ENCODE measurements at regions not wholly inside any gene's neighbourhood (a gene's known extent, or its start where the extent isn't known, plus 50 kb on each side); places are given as distances from the start of the nearest gene placed in this dataset.

GRCh38 chr13:34004676-34005075, 186.7 kb downstream of the RFC3 start:
- no peak for DNase-seq

- DNase-seq = no peak
Observed at GRCh38 chr13:34006011-34006410, 188.1 kb downstream of the RFC3 start.

- DNase-seq = no peak
Observed at GRCh38 chr13:34011552-34012085, 193.7 kb downstream of the RFC3 start.

- no peak for DNase-seq
Observed at GRCh38 chr13:34012382-34012781, 194.4 kb downstream of the RFC3 start.

- no peak for DNase-seq
Observed at GRCh38 chr13:34013061-34013460, 195.1 kb downstream of the RFC3 start.

- DNase-seq = no peak
Observed at GRCh38 chr13:34017231-34017630, 199.3 kb downstream of the RFC3 start.

- no peak for DNase-seq
Observed at GRCh38 chr13:34019870-34020269, 201.9 kb downstream of the RFC3 start.

GRCh38 chr13:34020388-34020787, 202.4 kb downstream of the RFC3 start:
- DNase-seq = no peak

- DNase-seq = no peak
Observed at GRCh38 chr13:34021619-34022018, 203.7 kb downstream of the RFC3 start.

- DNase-seq = no peak
Observed at GRCh38 chr13:34025746-34026145, 207.8 kb downstream of the RFC3 start.

GRCh38 chr13:34026308-34026707, 208.4 kb downstream of the RFC3 start:
- DNase-seq = no peak

GRCh38 chr13:34028496-34029442, 210.8 kb downstream of the RFC3 start:
- no peak for DNase-seq

- no peak for DNase-seq
Observed at GRCh38 chr13:34030782-34031181, 212.8 kb downstream of the RFC3 start.

GRCh38 chr13:34031610-34032009, 213.7 kb downstream of the RFC3 start:
- no peak for DNase-seq

GRCh38 chr13:34034411-34034810, 216.5 kb downstream of the RFC3 start:
- DNase-seq = no peak

- no peak for DNase-seq
Observed at GRCh38 chr13:34035178-34035577, 217.2 kb downstream of the RFC3 start.

- DNase-seq = no peak
Observed at GRCh38 chr13:34035676-34036325, 217.9 kb downstream of the RFC3 start.

GRCh38 chr13:34037636-34038540, 219.9 kb downstream of the RFC3 start:
- DNase-seq = no peak

- DNase-seq = no peak
Observed at GRCh38 chr13:34038541-34039068, 220.7 kb downstream of the RFC3 start.

- DNase-seq = no peak
Observed at GRCh38 chr13:34039678-34040077, 221.7 kb downstream of the RFC3 start.

- no peak for DNase-seq
Observed at GRCh38 chr13:34040863-34041262, 222.9 kb downstream of the RFC3 start.

- no peak for DNase-seq
Observed at GRCh38 chr13:34044041-34044440, 226.1 kb downstream of the RFC3 start.

GRCh38 chr13:34044660-34045080, 226.7 kb downstream of the RFC3 start:
- DNase-seq = no peak
